ENCODE measurements at regions not wholly inside any gene's neighbourhood (a gene's known extent, or its start where the extent isn't known, plus 50 kb on each side); places are given as distances from the start of the nearest gene placed in this dataset.
"Not testable (repeated sequence)": the region's sequence is repeated elsewhere in the genome, so short reads cannot be mapped to it uniquely, and the experiment has no call there.

DNA sequence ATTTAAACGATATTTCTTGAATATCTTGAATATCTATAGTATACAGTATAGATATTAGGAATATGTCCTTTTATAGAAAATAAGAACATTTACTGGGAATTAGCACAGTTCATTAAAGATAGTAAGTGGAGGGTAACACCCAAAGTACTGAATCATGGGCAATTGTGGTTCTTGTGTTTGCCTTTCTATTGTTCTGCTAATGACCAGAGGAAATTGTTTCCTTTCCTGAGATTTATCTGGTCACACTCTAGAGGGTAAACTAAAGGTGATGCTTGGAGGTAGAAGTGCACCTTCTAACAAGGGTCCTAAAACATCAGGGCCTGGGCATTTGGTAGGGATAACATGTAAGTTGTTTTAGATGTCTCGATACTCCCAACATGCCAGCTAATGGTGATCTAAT, 241.3 kb upstream of the SFRP2 start:
- DNase-seq: no peak

DNA sequence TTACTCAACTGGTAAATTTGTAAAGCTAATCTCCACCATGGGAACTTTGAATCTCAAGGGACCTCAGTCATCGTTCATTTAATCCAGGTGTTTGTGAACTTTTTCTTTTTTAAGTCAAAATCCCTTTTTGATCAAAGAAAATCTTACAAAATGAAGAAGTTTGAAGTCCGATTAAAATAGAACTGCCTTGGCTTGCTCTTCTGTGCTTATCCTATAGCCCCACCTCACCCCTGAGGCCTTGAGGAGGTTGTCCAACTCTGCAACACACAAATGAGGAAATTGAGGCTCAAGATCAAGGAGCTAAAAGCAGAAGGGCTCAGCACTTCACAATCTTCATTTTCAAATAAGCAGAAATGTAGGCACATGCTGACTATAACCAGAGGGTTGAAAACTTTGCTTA, 240.3 kb upstream of the SFRP2 start:
- no peak for DNase-seq

DNA sequence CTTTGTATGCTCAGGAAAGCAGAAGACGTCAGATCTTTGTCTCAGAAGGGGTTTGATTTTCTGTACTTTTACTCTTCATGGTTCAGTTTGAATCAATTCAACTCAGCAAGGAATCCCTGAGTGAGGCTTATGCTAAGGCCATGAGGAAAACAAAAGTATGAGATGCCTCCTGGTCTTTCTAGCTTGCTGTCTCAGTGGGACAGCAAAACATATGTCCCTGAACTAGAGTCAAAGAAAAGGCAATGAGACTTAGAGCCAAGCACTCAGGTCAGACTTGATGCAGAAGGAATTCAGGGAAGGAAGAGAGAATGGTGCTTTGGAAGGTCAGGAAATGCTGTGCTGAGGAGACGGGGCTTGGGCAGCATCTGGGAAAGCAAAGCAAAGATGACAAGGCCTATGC, 236.2 kb upstream of the SFRP2 start:
- no peak for DNase-seq

DNA sequence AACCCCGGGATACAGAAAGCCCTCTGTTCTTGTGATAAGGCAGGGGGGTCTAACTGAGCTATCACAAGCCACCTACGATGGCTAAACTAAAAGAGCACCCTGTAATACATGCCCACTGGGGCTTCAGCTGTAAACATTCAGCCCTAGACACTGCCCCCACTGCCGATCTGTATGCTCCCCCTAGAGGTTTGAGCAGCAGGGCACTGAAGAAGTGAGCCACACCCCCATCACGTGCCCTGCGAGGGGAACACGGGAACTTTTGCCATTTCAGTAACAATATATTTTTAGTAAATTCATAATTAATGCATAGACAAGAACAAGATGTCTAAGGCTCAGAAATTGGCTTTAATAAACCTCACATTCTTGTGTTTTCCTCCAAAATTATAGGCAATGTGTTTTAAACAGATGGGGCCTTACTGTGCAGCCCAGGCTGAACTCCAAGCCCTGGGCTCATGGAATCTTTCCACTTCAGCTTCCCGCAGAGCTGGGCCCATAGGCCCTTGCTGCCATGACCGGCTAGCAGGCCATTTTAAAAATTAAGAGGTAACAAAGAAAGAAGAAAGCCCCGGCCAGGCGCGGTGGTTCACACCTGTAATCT, 235.3 kb upstream of the SFRP2 start:
- DNase-seq: no peak

DNA sequence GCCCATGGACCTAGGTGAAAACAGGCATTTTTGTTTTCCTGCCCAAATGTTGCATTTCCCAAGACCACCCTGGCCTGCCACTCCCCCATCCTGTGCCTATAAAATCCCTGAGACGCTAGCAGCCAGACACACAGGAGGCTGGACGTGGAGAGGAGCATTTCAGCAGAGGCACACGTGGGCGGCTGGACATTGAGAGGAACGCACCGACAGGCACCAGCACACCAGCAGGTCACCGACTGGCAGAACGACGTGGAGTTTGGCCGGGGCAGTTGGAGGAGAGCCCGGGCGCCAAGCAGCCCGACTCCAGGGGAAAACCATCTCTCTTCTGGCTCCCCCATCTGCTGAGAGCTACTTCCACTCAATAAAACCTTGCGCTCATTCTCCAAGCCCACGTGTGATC, 234.8 kb upstream of the SFRP2 start:
- DNase-seq: not testable (repeated sequence)

DNA sequence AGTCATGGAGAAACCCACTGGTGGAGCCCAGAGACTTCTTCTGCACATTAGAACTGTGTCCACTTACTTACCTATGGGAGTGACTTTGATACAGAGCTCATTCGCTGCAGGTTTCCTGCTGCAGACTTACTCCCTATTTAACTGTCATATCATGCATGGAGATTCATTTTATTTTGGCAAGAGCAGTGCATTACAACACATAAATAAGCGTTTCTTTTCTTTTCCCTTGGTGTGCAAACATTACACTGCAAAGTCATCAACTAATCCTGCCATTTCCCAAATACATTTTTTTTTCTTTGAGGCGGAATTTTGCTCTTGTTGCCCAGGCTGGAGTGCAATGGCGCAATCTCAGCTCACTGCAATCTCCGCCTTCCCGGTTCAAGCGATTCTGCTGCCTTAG, 230.9 kb upstream of the SFRP2 start:
- DNase-seq: no peak

DNA sequence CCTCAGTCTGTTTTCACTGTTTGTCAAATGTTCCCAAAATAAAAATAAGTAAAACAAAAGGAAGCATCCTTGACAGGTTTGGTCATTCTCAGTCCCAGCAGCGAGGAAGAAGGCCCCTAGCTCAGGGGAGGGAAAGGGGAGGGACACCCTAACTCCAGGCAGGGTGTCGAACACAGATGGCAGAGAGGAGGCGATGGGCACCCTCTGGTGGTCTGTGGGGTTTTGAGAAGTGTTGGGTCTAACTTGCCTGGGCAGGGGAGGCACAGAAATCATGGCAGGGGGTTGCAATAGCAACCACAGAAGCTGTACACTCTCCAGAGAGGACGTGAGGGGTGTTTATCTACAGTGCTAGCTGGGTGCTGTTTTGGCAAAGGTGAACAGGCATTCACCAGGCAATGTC, 229.8 kb upstream of the SFRP2 start:
- peak; percentile 1 for DNase-seq

DNA sequence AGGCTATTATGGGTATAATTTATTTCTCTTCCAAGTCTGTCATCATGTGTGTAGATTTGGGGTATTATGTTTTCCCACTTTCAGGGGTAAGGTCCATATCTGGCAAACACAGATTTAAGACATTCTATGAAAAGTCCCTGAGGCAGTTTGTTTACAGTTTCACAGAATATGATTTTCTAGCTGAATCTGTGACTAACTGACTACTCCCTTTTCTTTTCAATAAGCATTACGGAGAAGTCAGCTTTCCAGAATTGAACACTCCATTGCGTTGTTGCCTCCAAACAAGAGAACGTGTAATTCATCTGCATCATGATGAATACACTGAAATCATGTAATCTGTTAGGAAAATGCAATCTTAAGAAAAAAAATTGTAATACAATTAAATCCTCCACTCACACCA, 226.7 kb upstream of the SFRP2 start:
- no peak for DNase-seq

DNA sequence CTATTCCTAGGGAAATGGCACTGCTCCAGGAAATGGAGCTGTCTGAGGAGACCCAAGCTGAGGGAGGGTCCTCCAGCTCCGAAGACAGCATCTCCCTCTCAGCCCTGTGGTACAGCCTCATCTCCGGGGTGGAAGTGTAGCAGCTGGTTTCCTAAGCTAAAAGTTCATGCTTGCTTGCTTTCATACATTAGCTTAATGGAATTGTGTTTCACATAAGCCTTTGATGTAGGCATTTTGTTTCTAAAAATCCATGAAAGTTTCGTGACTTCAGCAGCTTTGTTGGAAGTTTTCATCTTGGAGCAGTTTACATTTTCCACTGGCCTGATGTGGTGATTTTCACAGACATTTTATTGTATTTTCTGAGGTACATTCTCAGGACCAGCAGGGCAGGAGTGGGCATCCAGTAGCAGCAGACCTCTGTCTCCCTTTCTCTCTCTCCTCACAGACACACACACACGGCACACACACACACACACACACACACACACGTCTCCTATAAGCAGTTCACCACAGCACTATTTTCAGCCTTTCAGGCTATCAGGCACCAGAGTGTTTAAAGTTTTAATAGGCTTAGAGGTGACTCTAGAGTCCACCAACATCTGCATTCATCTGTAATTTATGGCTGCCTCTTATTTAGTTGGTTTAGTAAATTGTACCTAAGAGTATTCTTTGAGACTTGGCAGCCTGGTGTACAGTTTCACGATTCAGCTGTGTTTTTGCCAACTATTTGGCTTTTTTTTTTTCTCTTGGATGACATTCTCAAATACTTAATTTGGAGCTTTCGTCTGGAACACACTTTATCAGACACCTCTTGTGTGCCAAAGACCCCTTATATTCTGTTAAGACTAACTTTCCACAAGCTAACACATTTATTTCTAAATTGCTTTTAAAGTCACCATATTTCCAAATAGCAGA, 225.8 kb upstream of the SFRP2 start:
- no peak for DNase-seq

GRCh38 chr4:154013576-154013975, 224.7 kb upstream of the SFRP2 start:
- DNase-seq: no peak

DNA sequence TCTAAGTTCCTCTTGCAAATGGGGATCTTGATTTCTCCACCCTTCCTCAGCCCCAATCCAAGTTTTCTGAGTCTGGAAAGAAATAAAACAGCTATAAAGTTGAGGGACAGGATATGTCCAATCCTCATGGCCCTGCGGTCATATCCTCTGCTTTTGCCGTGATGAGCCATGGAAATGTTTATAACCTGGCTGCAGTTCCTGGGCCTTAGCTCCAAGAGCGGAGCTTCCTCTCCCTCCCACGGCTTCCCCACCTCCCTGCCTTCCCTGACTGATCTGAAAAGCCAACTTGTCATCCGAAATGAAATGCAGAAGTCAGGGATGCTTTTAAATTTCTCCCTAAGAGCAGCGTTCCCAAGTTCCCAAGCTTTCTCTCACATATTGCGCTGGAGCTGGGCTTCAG, 221.5 kb upstream of the SFRP2 start:
- no peak for DNase-seq

- DNase-seq: no peak
Observed at GRCh38 chr4:154009788-154010187, 220.9 kb upstream of the SFRP2 start.

DNA sequence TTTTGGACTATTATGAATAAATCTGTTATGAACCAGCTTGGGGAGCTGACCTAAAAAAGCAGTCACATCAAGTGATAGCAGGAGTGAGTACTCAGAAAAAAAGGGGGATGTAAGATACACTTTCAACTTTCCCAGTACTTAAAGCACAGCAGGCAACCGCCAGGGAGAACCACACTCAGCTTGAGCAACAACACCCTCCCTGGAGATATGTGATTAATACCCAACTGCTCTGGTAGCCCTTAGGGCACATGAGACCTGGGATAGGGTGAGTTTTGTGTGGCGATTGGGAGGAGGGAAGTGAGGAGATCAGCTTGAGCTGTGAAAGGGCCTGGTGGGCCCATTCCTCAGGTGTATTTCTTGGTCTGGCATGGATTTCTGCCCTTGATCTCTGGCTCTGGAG, 220.3 kb upstream of the SFRP2 start:
- DNase-seq: no peak

DNA sequence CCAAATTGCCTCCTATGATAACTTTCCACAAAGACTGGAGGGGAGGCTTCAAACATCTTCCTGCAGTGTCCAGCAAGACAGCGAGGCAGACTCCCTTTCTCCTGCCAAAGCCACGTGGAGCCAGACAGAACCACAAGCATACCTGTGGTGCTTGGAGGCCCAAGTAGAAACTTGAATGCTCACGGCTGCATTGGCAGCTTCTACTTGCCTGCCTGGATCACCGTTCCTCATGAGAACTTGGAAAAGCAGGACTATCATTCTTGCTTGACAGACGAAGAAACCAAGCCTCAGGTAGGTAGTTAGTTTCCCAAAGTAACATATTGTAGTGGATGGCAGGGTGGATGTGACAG, 216.3 kb upstream of the SFRP2 start:
- no peak for DNase-seq

GRCh38 chr4:154004507-154005170, 215.8 kb upstream of the SFRP2 start:
- DNase-seq: no peak

- DNase-seq: no peak
Observed at GRCh38 chr4:154004016-154004415, 215.1 kb upstream of the SFRP2 start.

DNA sequence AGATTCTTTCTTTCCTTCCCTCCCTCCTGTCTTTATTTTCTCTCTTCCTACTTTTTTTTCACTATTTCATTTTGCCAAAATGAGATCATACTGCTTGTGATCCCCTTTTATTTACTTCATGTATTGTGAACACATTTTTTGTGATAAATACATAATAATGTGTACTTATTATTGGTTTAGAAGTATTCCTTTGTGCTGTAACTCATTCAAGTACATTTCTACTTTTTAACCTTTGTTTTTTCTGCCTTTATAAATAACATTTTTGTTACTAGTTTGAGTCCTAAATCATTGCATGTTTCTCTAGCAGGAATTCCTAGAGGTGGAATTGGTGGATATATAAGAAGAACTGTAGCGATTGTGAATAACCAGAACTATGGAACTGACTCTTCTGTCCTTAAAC, 214.5 kb upstream of the SFRP2 start:
- no peak for DNase-seq

DNA sequence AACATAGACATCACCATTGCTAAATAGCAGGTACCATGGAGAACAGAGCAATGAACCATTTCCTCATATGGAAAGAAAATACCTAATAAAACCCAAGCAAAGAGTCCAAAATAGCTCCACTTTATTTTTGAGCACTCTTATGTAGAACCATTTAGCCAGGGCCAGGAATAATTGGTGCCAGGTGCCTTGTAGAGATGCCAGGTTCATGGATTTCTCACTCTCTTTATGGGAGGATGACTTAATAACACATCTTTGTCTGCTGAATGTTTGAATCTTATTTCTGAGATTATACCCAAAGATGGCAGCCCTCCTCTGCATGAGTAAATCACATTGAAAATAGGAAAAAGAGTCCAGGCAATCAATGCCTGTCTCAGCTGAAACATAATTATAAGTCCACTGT, 212.3 kb upstream of the SFRP2 start:
- DNase-seq: no peak

- no peak for DNase-seq
Observed at GRCh38 chr4:153997516-153997915, 208.6 kb upstream of the SFRP2 start.

GRCh38 chr4:153989505-153989904, 200.6 kb upstream of the SFRP2 start:
- DNase-seq: no peak

DNA sequence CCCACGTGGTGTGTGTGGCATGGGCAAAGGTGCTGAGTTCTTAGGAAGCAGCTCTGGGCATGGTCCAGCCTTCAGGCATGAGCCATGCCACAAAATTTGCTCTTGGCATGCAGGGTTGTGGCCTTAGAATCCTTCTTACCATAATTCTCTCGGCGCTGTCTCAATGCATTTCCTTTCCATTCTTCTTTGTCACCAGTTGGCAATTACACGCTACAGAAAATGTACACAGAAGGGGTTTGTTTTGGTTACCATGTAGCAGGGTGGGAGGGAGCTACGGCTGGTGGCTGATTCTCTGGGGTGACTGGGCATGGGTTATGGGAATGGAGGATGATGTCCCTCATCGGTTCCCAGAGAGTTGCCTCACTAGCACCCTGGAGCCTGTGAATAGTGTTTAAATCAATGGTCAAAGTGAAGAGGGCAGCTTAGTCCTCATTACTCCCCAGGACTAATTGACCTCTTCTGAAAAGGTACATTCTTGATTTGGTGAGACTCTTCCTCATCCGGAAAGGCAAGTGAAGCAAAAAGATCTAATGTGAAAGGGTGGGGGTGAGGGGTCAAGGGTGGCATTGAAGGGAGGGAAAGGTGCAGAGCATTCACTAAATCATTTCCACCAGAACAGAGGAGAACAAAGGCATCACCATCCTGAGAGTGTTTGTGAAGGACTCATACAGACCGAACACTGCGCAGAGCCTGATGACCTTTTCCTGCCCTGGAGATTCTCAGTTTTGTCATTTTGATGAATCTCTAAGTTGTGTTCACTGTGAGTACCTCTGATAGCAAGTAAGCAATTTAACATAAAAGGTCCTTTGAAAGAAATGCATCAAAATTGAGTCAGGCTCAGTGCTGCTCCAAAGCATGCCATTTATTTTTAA, 199.8 kb upstream of the SFRP2 start:
- no peak for DNase-seq

DNA sequence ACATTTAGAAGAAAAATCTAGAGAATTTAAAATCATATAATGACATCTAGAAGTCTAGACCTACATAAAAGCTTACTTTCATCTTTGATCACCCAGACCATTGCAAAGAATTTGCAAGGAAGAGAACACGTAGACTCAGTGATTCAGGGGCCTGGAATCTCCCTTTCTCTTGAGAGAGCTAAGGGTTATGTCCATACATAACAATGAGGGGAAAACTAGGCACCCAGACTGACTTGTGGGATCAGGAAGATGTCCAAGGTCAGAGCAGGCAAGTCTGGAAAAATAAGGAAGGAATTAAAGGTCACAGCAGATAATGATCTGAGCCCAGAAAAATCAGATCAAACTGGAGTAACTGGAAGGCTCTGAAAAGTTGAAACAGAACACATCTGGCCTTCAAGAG, 198.4 kb upstream of the SFRP2 start:
- no peak for DNase-seq

GRCh38 chr4:153976954-153977353, 188.1 kb upstream of the SFRP2 start:
- DNase-seq: no peak
